ENCODE measurements at regions not wholly inside any gene's neighbourhood (a gene's known extent, or its start where the extent isn't known, plus 50 kb on each side); places are given as distances from the start of the nearest gene placed in this dataset.
"Not testable (repeated sequence)": the region's sequence is repeated elsewhere in the genome, so short reads cannot be mapped to it uniquely, and the experiment has no call there.

GRCh38 chr2:2894011-2894410 lies 483.6 kb downstream of the EIPR1 start:
- H3K4me1 ChIP-seq (ENCODE audit: control insufficient read depth, insufficient read depth, low read length); H3K79me2 ChIP-seq (ENCODE audit: control insufficient read depth, insufficient read depth, low read length); CTCF ChIA-PET; H3K27me3 ChIP-seq (replicated peaks in 1 of 2; ENCODE audit: control insufficient read depth in 2 of 2, insufficient read depth in 2 of 2, low read length in 1 of 2); H4K20me1 ChIP-seq (ENCODE audit: control insufficient read depth, insufficient read depth); RAD21 ChIA-PET (ENCODE audit: unreplicated experiment); H3K27ac ChIP-seq (ENCODE audit: control insufficient read depth, insufficient read depth); intact Hi-C loops (cut with micrococcal nuclease; ENCODE audit: unreplicated experiment); H3K4me2 ChIP-seq (ENCODE audit: control insufficient read depth, insufficient read depth); in situ Hi-C loops (cut with MboI); FAIRE-seq; POLR2A ChIA-PET; H3K36me3 ChIP-seq (ENCODE audit: control insufficient read depth in 2 of 2, insufficient read depth in 2 of 2, low read length in 1 of 2); H3K4me3 ChIP-seq; H3K9ac ChIP-seq (ENCODE audit: control insufficient read depth, insufficient read depth, low read length); DNase-seq (ENCODE audit: low read depth, low spot score); SMC1A ChIA-PET (ENCODE audit: uncharacterized antibody, unreplicated experiment); H2AFZ ChIP-seq (ENCODE audit: control insufficient read depth, low read depth, low read length); H3K9me3 ChIP-seq (replicated peaks; ENCODE audit: control insufficient read depth, insufficient read depth, low read length); BruUV-seq (replicated peaks); ATAC-seq: not testable (repeated sequence)
- WGBS (ENCODE audit: insufficient coverage, insufficient replicate concordance, low lambda C conversion rate, missing lambda C conversion rate) = 53% methylated on average over 19 of the region's 19 CpGs

- CTCF ChIA-PET = interaction anchor here (0.5 kb wide), 1 partner anchor 175 kb away, joined by 3 read pairs; no protein-coding TSS in a partner anchor
- intact Hi-C loops (cut with micrococcal nuclease; ENCODE audit: unreplicated experiment) (no loop called here), in situ Hi-C loops (cut with MboI) (no loop called here)
- FAIRE-seq (no peak), ATAC-seq (no peak), DNase-seq (ENCODE audit: low read depth, low spot score) (no peak)
- POLR2A ChIA-PET = no interaction called here
- no peak overlapping the region for H3K4me2 ChIP-seq (ENCODE audit: control insufficient read depth, insufficient read depth)
- H3K79me2 ChIP-seq (ENCODE audit: control insufficient read depth, insufficient read depth, low read length) = no peaks in the 10 kb centered on the region
- H3K27me3 ChIP-seq (replicated peaks in 1 of 2; ENCODE audit: control insufficient read depth in 2 of 2, insufficient read depth in 2 of 2, low read length in 1 of 2) = no peaks in the 10 kb centered on the region
- no peak overlapping the region for H3K4me3 ChIP-seq
- no peaks in the 10 kb centered on the region for H3K9me3 ChIP-seq (replicated peaks; ENCODE audit: control insufficient read depth, insufficient read depth, low read length)
- H3K36me3 ChIP-seq (ENCODE audit: control insufficient read depth in 2 of 2, insufficient read depth in 2 of 2, low read length in 1 of 2) = no peaks in the 10 kb centered on the region
- WGBS (ENCODE audit: insufficient coverage, insufficient replicate concordance, low lambda C conversion rate, missing lambda C conversion rate) = 37% methylated on average over 7 of the region's 7 CpGs
- no peak overlapping the region for H3K27ac ChIP-seq (ENCODE audit: control insufficient read depth, insufficient read depth)
- SMC1A ChIA-PET (ENCODE audit: uncharacterized antibody, unreplicated experiment) = interaction anchor here (1.1 kb wide), 1 partner anchor 12 kb away, joined by 3 read pairs; no protein-coding TSS in a partner anchor
- no peak overlapping the region for H2AFZ ChIP-seq (ENCODE audit: control insufficient read depth, low read depth, low read length)
- no peaks in the 10 kb centered on the region for H3K4me1 ChIP-seq (ENCODE audit: control insufficient read depth, insufficient read depth, low read length)
- no TSS peak for BruUV-seq (replicated peaks)
- no peak overlapping the region for H3K9ac ChIP-seq (ENCODE audit: control insufficient read depth, insufficient read depth, low read length)
- RAD21 ChIA-PET (ENCODE audit: unreplicated experiment) = interaction anchor here (0.8 kb wide), 1 partner anchor 30 kb away, joined by 3 read pairs; no protein-coding TSS in a partner anchor
- no peaks in the 10 kb centered on the region for H4K20me1 ChIP-seq (ENCODE audit: control insufficient read depth, insufficient read depth)
- no peak for TF ChIP-seq SP1 (IDR thresholded peaks at IDR 0.05; ENCODE audit: low read depth, low read length)
- TF ChIP-seq MEF2B (IDR thresholded peaks at IDR 0.05; ENCODE audit: partially characterized antibody, poor library complexity, severe bottlenecking) = no peak
- TF ChIP-seq IRF4 (IDR thresholded peaks at IDR 0.05; ENCODE audit: low read depth, low read length) = no peak
- no peak for TF ChIP-seq ATF2 (IDR thresholded peaks at IDR 0.05; ENCODE audit: low read length)
- no peak for TF ChIP-seq RAD51 (IDR thresholded peaks at IDR 0.05)
- TF ChIP-seq STAT3 (IDR thresholded peaks at IDR 0.05; ENCODE audit: low read depth, low read length) = no peak
- TF ChIP-seq E2F8 (IDR thresholded peaks at IDR 0.05; ENCODE audit: low read depth, partially characterized antibody) = no peak
- no peak for TF ChIP-seq TAF1 (IDR thresholded peaks at IDR 0.05; ENCODE audit: borderline replicate concordance, low read depth, low read length)
- no peak for TF ChIP-seq NFIC (IDR thresholded peaks at IDR 0.05; ENCODE audit: low read depth, low read length)
- no peak for TF ChIP-seq POU2F2 (IDR thresholded peaks at IDR 0.05; ENCODE audit: borderline replicate concordance, low read depth, low read length)
- TF ChIP-seq PAX8 (IDR thresholded peaks at IDR 0.05) = no peak
- TF ChIP-seq SUPT20H (IDR thresholded peaks at IDR 0.05; ENCODE audit: borderline replicate concordance, control insufficient read depth, low read depth, low read length) = no peak
- no peak for TF ChIP-seq TCF7 (IDR thresholded peaks at IDR 0.05; ENCODE audit: borderline replicate concordance)
These were observed 484.7 kb downstream of the EIPR1 start for GRCh38 chr2:2892892-2893291.

Measured in GM12878 (cell line).